ENCODE measurements at regions not wholly inside any gene's neighbourhood (a gene's known extent, or its start where the extent isn't known, plus 50 kb on each side); places are given as distances from the start of the nearest gene placed in this dataset.

GRCh38 chr5:35440409-35440808 lies 177.3 kb upstream of the SPEF2 start:
- no peak for DNase-seq (ENCODE audit: low read depth)
- H3K4me3 ChIP-seq (ENCODE audit: low read depth, low read length) = no peak overlapping the region

- no peak overlapping the region for H3K4me3 ChIP-seq (ENCODE audit: low read depth, low read length)
- DNase-seq (ENCODE audit: low read depth) = no peak
These were observed 178.9 kb upstream of the SPEF2 start for GRCh38 chr5:35438786-35439185.

GRCh38 chr5:35438288-35438687 lies 179.4 kb upstream of the SPEF2 start:
- no peak overlapping the region for H3K4me3 ChIP-seq (ENCODE audit: low read depth, low read length)
- no peak for DNase-seq (ENCODE audit: low read depth)

- no peak for DNase-seq (ENCODE audit: low read depth)
- no peak overlapping the region for H3K4me3 ChIP-seq (ENCODE audit: low read depth, low read length)
These were observed 181.1 kb upstream of the SPEF2 start for GRCh38 chr5:35436400-35437057.

GRCh38 chr5:35430381-35431162 lies 187.1 kb upstream of the SPEF2 start:
- no peak for DNase-seq (ENCODE audit: low read depth)
- H3K4me3 ChIP-seq (ENCODE audit: low read depth, low read length) = no peak overlapping the region

GRCh38 chr5:35420200-35420599 lies 189.9 kb upstream of the PRLR start:
- no peak overlapping the region for H3K4me3 ChIP-seq (ENCODE audit: low read depth, low read length)
- no peak for DNase-seq (ENCODE audit: low read depth)

- H3K4me3 ChIP-seq (ENCODE audit: low read depth, low read length) = no peak overlapping the region
- no peak for DNase-seq (ENCODE audit: low read depth)
These were observed 186.8 kb upstream of the PRLR start for GRCh38 chr5:35417040-35417439.

- no peak for DNase-seq (ENCODE audit: low read depth)
- H3K4me3 ChIP-seq (ENCODE audit: low read depth, low read length) = no peak overlapping the region
These were observed 186.1 kb upstream of the PRLR start for GRCh38 chr5:35416217-35416988.

- H3K4me3 ChIP-seq (ENCODE audit: low read depth, low read length) = no peak overlapping the region
- no peak for DNase-seq (ENCODE audit: low read depth)
These were observed 185.0 kb upstream of the PRLR start for GRCh38 chr5:35415309-35415708.

GRCh38 chr5:35409361-35409760 lies 179.1 kb upstream of the PRLR start:
- no peak overlapping the region for H3K4me3 ChIP-seq (ENCODE audit: low read depth, low read length)
- no peak for DNase-seq (ENCODE audit: low read depth)

- no peak for DNase-seq (ENCODE audit: low read depth)
- H3K4me3 ChIP-seq (ENCODE audit: low read depth, low read length) = no peak overlapping the region
These were observed 177.9 kb upstream of the PRLR start for GRCh38 chr5:35408146-35408545.

- H3K4me3 ChIP-seq (ENCODE audit: low read depth, low read length) = no peak overlapping the region
- no peak for DNase-seq (ENCODE audit: low read depth)
These were observed 177.4 kb upstream of the PRLR start for GRCh38 chr5:35407697-35408096.

GRCh38 chr5:35405938-35406337 lies 175.7 kb upstream of the PRLR start:
- DNase-seq (ENCODE audit: low read depth) = no peak
- H3K4me3 ChIP-seq (ENCODE audit: low read depth, low read length) = no peak overlapping the region

- DNase-seq (ENCODE audit: low read depth) = no peak
- H3K4me3 ChIP-seq (ENCODE audit: low read depth, low read length) = no peak overlapping the region
These were observed 174.4 kb upstream of the PRLR start for GRCh38 chr5:35404701-35405100.

GRCh38 chr5:35393901-35394300 lies 163.6 kb upstream of the PRLR start:
- H3K4me3 ChIP-seq (ENCODE audit: low read depth, low read length) = no peak overlapping the region
- DNase-seq (ENCODE audit: low read depth) = no peak

- no peak overlapping the region for H3K4me3 ChIP-seq (ENCODE audit: low read depth, low read length)
- no peak for DNase-seq (ENCODE audit: low read depth)
These were observed 154.4 kb upstream of the PRLR start for GRCh38 chr5:35384658-35385057.

GRCh38 chr5:35383041-35383440 lies 152.8 kb upstream of the PRLR start:
- no peak overlapping the region for H3K4me3 ChIP-seq (ENCODE audit: low read depth, low read length)

GRCh38 chr5:35377653-35378052 lies 147.4 kb upstream of the PRLR start:
- no peak for DNase-seq (ENCODE audit: low read depth)
- H3K4me3 ChIP-seq (ENCODE audit: low read depth, low read length) = no peak overlapping the region

More at GRCh38 chr5:35383041-35383440, 152.8 kb upstream of the PRLR start:
- no peak for DNase-seq (ENCODE audit: low read depth)

- no peak for DNase-seq (ENCODE audit: low read depth)
- H3K4me3 ChIP-seq (ENCODE audit: low read depth, low read length) = no peak overlapping the region
These were observed 144.3 kb upstream of the PRLR start for GRCh38 chr5:35374584-35374983.

- DNase-seq (ENCODE audit: low read depth) = no peak
These were observed 143.0 kb upstream of the PRLR start for GRCh38 chr5:35373249-35373648.

More at GRCh38 chr5:35373249-35373648, 143.0 kb upstream of the PRLR start:
- H3K4me3 ChIP-seq (ENCODE audit: low read depth, low read length) = no peak overlapping the region

Measured in skeletal muscle cell (primary cell).